Smooth muscle cell (in vitro differentiated cells): ENCODE measurements at regions not wholly inside any gene's neighbourhood (a gene's known extent, or its start where the extent isn't known, plus 50 kb on each side); places are given as distances from the start of the nearest gene placed in this dataset.
A peak's percentile ranks its signal among the peaks of the same experiment; 100 is the strongest.
"Not testable (repeated sequence)": the region's sequence is repeated elsewhere in the genome, so short reads cannot be mapped to it uniquely, and the experiment has no call there.

Experiments
- DNase-seq: peaks from one replicate; lab custom pipeline; 2025; ENCODE audit not compliant: unreplicated experiment; lab: John Stamatoyannopoulos, UW
- H2AFZ ChIP-seq: fragments of 200-600 bp; sonication (generic); 2 replicates; pipeline ENCODE4 v1.6.0; 2016; ENCODE audit warnings: antibody characterized with exemption, low read depth, mild to moderate bottlenecking
- H3F3A ChIP-seq: fragments of 200-600 bp; sonication (generic); 2 replicates; pipeline ENCODE4 v1.6.0; 2017; ENCODE audit warnings: antibody characterized with exemption, low read depth
- H3K27ac ChIP-seq: fragments of 200-600 bp; sonication (generic); 2 replicates; pipeline ENCODE4 v1.5.1; 2016; ENCODE audit warnings: low read depth, mild to moderate bottlenecking
- H3K27me3 ChIP-seq: fragments of 200-600 bp; sonication (generic); 2 replicates; pipeline ENCODE4 v1.6.1; 2016; ENCODE audit warnings: low read depth, mild to moderate bottlenecking
- H3K36me3 ChIP-seq: fragments of 200-600 bp; sonication (generic); 2 replicates; pipeline ENCODE4 v1.5.1; 2016; ENCODE audit warnings: low read depth
- H3K4me1 ChIP-seq: fragments of 200-600 bp; sonication (generic); 2 replicates; pipeline ENCODE4 v1.5.1; 2016; ENCODE audit warnings: low read depth
- H3K4me2 ChIP-seq: fragments of 200-600 bp; sonication (generic); 2 replicates; pipeline ENCODE4 v1.6.0; 2016; ENCODE audit warnings: mild to moderate bottlenecking
- H3K4me3 ChIP-seq: fragments of 200-600 bp; sonication (generic); 2 replicates; pipeline ENCODE4 v1.5.1; 2016; ENCODE audit warnings: mild to moderate bottlenecking
- H3K79me2 ChIP-seq: fragments of 200-600 bp; sonication (generic); 2 replicates; pipeline ENCODE4 v1.6.0; 2016; ENCODE audit warnings: low read depth, mild to moderate bottlenecking
- H3K9ac ChIP-seq: fragments of 200-600 bp; sonication (generic); 2 replicates; pipeline ENCODE4 v1.6.0; 2016; ENCODE audit warnings: low read depth
- H3K9me3 ChIP-seq: fragments of 200-600 bp; sonication (generic); replicated peaks from 2 replicates; pipeline ENCODE4 v1.5.1; 2016; ENCODE audit warnings: low read depth
- H4K20me1 ChIP-seq: fragments of 200-600 bp; sonication (generic); 2 replicates; pipeline ENCODE4 v1.6.0; 2016; ENCODE audit warnings: low read depth
- WGBS: methylation state at CpG from one replicate; pipeline ENCODE4 v1.1.7; 2016; ENCODE audit warnings: low lambda C conversion rate; 5-methylcytosine and 5-hydroxymethylcytosine counted together
- TF ChIP-seq, protein P1 (sequence below): fragments of 200-600 bp; sonication (generic); IDR thresholded peaks from 2 replicates; pipeline ENCODE4 v1.5.1; 2017; ENCODE audit warnings: borderline replicate concordance, mild to moderate bottlenecking, antibody characterized with exemption; ENCODE audit not compliant: insufficient read depth, poor library complexity, severe bottlenecking

DNA sequence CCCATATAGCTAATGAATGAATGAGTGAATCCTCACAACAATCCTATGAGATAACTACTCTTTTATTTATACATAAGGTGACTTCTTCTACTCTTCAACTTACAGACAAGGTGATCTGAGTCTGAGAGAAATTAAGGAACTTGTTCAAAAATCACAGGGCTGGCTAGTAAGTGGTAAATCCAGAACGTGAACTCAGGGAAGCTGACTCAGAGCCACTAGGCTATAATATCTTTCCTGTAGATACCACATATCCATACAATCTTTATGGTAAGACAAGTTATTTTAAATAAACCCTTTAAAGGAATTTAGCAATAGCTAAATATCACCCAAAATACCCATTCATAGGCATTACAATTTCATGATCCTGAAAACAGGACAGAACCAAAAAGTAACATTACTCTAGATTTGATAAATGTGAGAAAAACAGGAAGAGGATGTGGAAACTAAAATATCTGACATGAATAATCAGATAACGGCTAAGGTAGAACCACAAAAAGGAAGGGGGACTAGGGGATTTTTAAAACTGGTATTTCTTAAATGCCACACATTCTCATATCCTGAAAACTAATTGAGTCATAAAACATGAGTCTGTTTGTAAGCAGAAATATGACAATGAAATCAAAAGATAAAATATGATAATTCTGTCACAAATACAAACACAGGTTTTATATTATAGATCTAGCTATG, 119.7 kb downstream of the NBPF8 start:
- not testable (repeated sequence) for H3K9ac ChIP-seq, DNase-seq, H2AFZ ChIP-seq, H3K27me3 ChIP-seq, H3K79me2 ChIP-seq, H3K4me1 ChIP-seq, H3K4me3 ChIP-seq, H3F3A ChIP-seq, H3K36me3 ChIP-seq, H4K20me1 ChIP-seq, H3K9me3 ChIP-seq
- H3K4me2 ChIP-seq, result peak overlapping the region; percentile 65
- H3K27ac ChIP-seq, result peak overlapping the region; percentile 88
- 46% methylated on average over 2 of the region's 2 CpGs for WGBS

DNA sequence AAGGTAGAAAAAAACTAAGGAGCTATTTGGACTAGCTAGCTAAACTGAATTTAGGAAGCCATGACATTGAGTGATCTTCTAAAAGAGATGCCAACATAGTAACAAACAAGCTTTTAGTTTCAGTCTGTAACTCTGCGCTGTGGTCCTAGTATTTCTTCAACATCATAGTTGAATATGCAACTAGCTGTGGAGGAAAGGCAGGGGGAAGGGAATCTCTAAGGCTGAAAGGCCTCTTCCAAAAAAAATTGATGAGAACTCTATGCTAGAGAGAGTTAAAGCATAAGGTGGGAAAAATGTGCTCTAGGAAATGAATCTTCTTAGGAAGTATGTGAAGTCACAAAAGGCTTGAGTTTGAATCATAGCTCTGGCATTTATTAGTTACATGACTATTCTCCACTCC, 120.2 kb downstream of the NBPF8 start:
- H3K27ac ChIP-seq, result peak overlapping the region; percentile 88
- peak overlapping the region; percentile 65 for H3K4me2 ChIP-seq
- H4K20me1 ChIP-seq, H2AFZ ChIP-seq, DNase-seq, H3K4me1 ChIP-seq, H3K9ac ChIP-seq, H3F3A ChIP-seq, H3K36me3 ChIP-seq, H3K79me2 ChIP-seq, H3K9me3 ChIP-seq, H3K4me3 ChIP-seq, H3K27me3 ChIP-seq: not testable (repeated sequence)
- WGBS, result 97% methylated on average over 1 of the region's 1 CpG

DNA sequence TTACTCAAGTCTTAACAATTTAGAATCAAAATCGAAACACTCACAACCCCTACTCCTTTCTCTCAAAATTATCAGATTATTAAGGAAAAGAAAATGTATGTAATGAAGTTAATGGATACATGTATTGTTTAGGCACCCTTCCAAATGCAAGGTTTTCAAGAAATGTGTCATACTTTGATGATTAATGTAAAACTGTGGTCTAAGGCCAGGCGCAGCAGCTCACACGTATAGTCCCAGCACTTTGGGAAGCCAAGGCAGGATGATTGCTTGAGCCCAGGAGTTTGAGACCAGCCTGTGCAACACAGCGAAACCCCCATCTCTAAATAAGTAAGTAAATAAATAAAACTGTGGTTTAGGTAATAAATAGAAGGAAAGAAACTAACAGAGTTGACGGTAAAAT, 126.6 kb downstream of the NBPF8 start:
- WGBS, result 91% methylated on average over 1 of the region's 5 CpGs
- H3K27ac ChIP-seq, H3K9ac ChIP-seq, H3F3A ChIP-seq, DNase-seq, H3K27me3 ChIP-seq, H3K79me2 ChIP-seq, H3K4me2 ChIP-seq, H3K4me3 ChIP-seq, H2AFZ ChIP-seq, H3K36me3 ChIP-seq, H3K4me1 ChIP-seq, H4K20me1 ChIP-seq, H3K9me3 ChIP-seq: not testable (repeated sequence)

DNA sequence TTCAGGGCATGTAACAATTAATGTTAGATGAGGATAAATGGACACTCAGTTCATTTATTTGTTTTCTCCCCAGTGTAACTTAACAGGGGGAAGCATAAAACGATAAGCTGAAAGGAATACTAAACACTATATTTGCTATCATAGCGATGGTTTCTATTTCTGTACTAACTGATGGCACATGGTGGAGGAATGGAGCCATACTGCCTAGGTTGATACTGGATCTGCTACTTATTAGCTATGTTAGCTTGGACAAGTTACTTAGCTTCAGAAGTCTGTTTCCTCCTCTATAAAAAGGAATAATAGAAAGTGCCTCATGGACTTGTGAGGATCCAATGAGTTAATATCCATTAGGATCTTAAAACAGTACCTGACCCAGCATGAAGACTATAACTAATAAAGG, 127.5 kb downstream of the NBPF8 start:
- H3K4me1 ChIP-seq, H3K27me3 ChIP-seq, H2AFZ ChIP-seq, H3K27ac ChIP-seq, H3K9me3 ChIP-seq, H3K79me2 ChIP-seq, DNase-seq, H3K4me3 ChIP-seq, H3F3A ChIP-seq, H3K36me3 ChIP-seq, H3K9ac ChIP-seq, H3K4me2 ChIP-seq, H4K20me1 ChIP-seq: not testable (repeated sequence)
- no CpG with 5 or more reads among the region's 2 CpGs for WGBS

DNA sequence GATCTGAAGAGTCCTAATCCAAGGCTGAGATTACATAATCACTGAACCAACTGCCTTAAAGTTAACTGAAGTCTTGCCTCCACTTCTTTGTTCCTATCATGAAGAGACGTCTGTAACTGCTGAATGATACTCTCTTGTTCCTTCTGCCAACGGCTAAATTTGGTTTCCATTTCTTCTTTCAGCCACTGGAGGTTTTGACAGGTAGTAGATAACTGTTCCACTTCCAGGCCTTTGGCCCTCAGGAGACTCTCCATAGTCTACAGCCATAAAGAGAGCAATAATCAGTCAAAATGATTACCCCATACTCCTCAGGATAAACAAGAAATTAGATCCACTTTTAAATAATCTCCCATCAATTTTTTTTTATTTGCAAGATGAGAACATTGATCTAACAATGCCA, 128.1 kb downstream of the NBPF8 start:
- not testable (repeated sequence) for H3K4me1 ChIP-seq, H3K79me2 ChIP-seq, H3K27me3 ChIP-seq, H3K4me3 ChIP-seq, H4K20me1 ChIP-seq, H3K27ac ChIP-seq, H3F3A ChIP-seq, H3K36me3 ChIP-seq, H3K4me2 ChIP-seq, H3K9me3 ChIP-seq, H3K9ac ChIP-seq, DNase-seq, H2AFZ ChIP-seq
- 71% methylated on average over 1 of the region's 2 CpGs for WGBS

DNA sequence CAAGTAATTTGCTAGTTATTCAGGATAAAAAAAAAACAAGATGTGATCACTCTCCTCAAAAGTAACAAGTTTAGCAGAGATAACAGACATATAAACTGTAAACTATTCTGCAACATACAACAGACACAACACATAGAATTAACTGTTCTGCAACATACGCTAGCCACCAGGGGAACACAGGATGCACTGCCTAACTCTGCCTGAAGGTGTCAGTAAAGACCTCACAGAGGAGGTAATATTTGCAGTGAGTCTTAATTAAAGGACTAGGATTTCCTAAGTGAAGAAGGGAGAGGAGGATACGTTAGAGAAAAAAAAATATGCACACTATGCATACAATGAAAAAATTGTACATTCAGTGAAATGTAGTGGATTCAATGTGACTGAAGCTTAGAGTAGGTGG, 129.6 kb downstream of the NBPF8 start:
- H3K4me2 ChIP-seq, H3K79me2 ChIP-seq, DNase-seq, H3K27ac ChIP-seq, H2AFZ ChIP-seq, H3K9ac ChIP-seq, H3K36me3 ChIP-seq, H3K4me1 ChIP-seq, H3K9me3 ChIP-seq, H3K27me3 ChIP-seq, H4K20me1 ChIP-seq, H3K4me3 ChIP-seq, H3F3A ChIP-seq: not testable (repeated sequence)
- WGBS, result 20% methylated on average over 2 of the region's 2 CpGs
- TF ChIP-seq, protein P1, sequence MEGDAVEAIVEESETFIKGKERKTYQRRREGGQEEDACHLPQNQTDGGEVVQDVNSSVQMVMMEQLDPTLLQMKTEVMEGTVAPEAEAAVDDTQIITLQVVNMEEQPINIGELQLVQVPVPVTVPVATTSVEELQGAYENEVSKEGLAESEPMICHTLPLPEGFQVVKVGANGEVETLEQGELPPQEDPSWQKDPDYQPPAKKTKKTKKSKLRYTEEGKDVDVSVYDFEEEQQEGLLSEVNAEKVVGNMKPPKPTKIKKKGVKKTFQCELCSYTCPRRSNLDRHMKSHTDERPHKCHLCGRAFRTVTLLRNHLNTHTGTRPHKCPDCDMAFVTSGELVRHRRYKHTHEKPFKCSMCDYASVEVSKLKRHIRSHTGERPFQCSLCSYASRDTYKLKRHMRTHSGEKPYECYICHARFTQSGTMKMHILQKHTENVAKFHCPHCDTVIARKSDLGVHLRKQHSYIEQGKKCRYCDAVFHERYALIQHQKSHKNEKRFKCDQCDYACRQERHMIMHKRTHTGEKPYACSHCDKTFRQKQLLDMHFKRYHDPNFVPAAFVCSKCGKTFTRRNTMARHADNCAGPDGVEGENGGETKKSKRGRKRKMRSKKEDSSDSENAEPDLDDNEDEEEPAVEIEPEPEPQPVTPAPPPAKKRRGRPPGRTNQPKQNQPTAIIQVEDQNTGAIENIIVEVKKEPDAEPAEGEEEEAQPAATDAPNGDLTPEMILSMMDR, result peak; percentile 50

DNA sequence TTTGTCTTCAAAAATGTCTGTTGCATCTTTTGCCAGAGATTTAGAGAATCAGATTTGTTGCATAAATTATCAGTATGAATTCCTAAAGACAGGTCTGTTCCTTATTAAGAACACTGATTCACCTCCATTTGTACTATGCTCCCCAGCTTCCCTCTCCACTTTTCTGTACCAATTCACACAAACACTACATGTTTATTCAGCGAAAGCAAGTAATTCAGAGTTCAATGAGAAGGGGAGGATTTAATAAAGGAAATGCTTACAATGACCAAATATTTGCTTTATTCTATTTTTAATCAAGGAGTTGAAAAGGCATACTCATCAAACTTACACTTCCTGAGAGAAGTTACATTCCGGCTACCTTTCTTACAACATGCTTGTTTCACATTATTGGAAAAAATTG, 135.5 kb downstream of the NBPF8 start:
- not testable (repeated sequence) for H4K20me1 ChIP-seq, H3K27ac ChIP-seq, H3F3A ChIP-seq, H3K4me1 ChIP-seq, H3K4me2 ChIP-seq, H3K4me3 ChIP-seq, DNase-seq, H2AFZ ChIP-seq, H3K9ac ChIP-seq, H3K27me3 ChIP-seq, H3K9me3 ChIP-seq, H3K36me3 ChIP-seq
- peaks cover 12% of the 10 kb centered on the region for H3K79me2 ChIP-seq
- WGBS, result no CpG with 5 or more reads among the region's 2 CpGs

DNA sequence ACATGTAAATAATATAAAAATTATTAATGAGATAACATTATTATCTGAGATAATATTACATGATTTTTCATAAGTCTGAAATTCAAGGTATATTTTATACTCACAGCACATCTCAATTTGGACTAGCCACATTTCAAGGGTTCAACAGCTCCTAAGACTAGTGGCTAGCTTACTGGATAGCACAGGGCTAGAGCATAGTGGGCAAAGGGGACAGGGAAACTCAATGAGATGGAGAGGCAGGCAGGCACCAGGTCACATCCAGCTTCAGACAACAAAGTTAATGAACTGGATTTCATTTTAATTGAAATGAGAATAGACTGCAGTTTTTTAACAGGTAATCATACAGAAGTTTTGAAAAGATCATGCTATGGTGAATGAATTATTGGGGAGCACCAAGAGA, 137.4 kb downstream of the NBPF8 start:
- H3K27ac ChIP-seq, H3K9ac ChIP-seq, H3K4me3 ChIP-seq, H3K36me3 ChIP-seq, H3K9me3 ChIP-seq, DNase-seq, H3K27me3 ChIP-seq, H3K4me2 ChIP-seq, H3K4me1 ChIP-seq, H2AFZ ChIP-seq, H4K20me1 ChIP-seq, H3F3A ChIP-seq: not testable (repeated sequence)
- peaks cover 17% of the 10 kb centered on the region for H3K79me2 ChIP-seq
